K562 (cell line): ENCODE measurements at regions not wholly inside any gene's neighbourhood (a gene's known extent, or its start where the extent isn't known, plus 50 kb on each side); places are given as distances from the start of the nearest gene placed in this dataset.

Experiments
- ATAC-seq: fragments of 200-7000 bp; cut with Tn5 transposase; 3 replicates; pipeline ENCODE4 v1.9.1; 2020; ENCODE audit warnings: moderate library complexity
- BruUV-seq: library from RNA; stranded (reverse); fragments of 400-500 nt; replicated peaks from 2 replicates; lab custom pipeline; 2021; lab: Mats Ljungman, UMichigan
- CTCF ChIA-PET: fragments of 300-600 bp; formaldehyde crosslinking; extraction: SDS; loops from one replicate; lab custom pipeline; 2021; ENCODE audit warnings: low intra/inter-chr PET ratio; lab: Yijun Ruan, JAX
- POLR2A ChIA-PET: fragments of 300-600, 350-650 bp; sonication (Branson Sonifier 250); formaldehyde crosslinking; extraction: SDS; loops from one replicate; lab custom pipeline; 2021; ENCODE audit warnings: antibody characterized with exemption, inconsistent platforms; lab: Yijun Ruan, JAX
- DNase-seq, 4 experiments: peaks; one replicate each; pipeline versions ENCODE4 v3.0.0 to v3.0.0-alpha.2; 2011 to 2018; ENCODE audit warnings: low spot score in 3 of 4, mixed read lengths in 3 of 4; ENCODE audit errors: extremely low read depth in 1 of 4
- FAIRE-seq: peaks from 2 replicates; lab custom pipeline; 2011; peaks lifted over from hg19 to GRCh38; lab: Jason Lieb, UNC
- H2AFZ ChIP-seq: 2 replicates; pipeline ENCODE4 v1.6.0; 2011; ENCODE audit warnings: low read depth, low read length, control low read depth, inconsistent platforms
- H3K27ac ChIP-seq: fragments of 200-600 bp; 3 replicates; pipeline ENCODE4 v1.8.0; 2011; ENCODE audit warnings: low read depth, mild to moderate bottlenecking, control low read depth, inconsistent platforms, low read length, moderate library complexity, mixed read lengths; ENCODE audit errors: extremely low read depth
- H3K27me3 ChIP-seq, 2 experiments: fragments of 300-600 bp in 1 of 2; 2 replicates in 1 of 2; 3 replicates in 1 of 2; pipeline versions ENCODE4 v1.6.0 to v1.8.0; 2011; ENCODE audit warnings: inconsistent platforms in 2 of 2, low read length in 2 of 2, mild to moderate bottlenecking in 1 of 2, mixed read lengths in 1 of 2, moderate library complexity in 1 of 2; ENCODE audit not compliant: control insufficient read depth in 2 of 2, insufficient read depth in 2 of 2
- H3K36me3 ChIP-seq: fragments of 300-600 bp; 3 replicates; pipeline ENCODE4 v1.8.0; 2011; ENCODE audit warnings: mild to moderate bottlenecking, low read length, inconsistent platforms; ENCODE audit not compliant: control insufficient read depth, insufficient read depth
- H3K4me1 ChIP-seq, 2 experiments: fragments of 200-600 bp in 1 of 2; replicated peaks in 1 of 2; 2 replicates in 1 of 2; 3 replicates in 1 of 2; pipeline versions ENCODE4 v1.5.1 to v1.8.0; 2011; ENCODE audit warnings: inconsistent platforms in 2 of 2, low read length in 2 of 2, mild to moderate bottlenecking in 1 of 2, mixed read lengths in 1 of 2, moderate library complexity in 1 of 2; ENCODE audit not compliant: control insufficient read depth in 2 of 2, insufficient read depth in 2 of 2
- H3K4me2 ChIP-seq: 2 replicates; pipeline ENCODE4 v1.6.1; 2011; ENCODE audit warnings: low read length, control low read depth, inconsistent platforms, mixed read lengths; ENCODE audit not compliant: insufficient read depth
- H3K4me3 ChIP-seq: fragments of 200-600 bp; sonication (generic), shearing (Covaris generic); 2 replicates; pipeline ENCODE4 v1.5.1; 2016; ENCODE audit warnings: control low read depth, inconsistent platforms
- H3K79me2 ChIP-seq: fragments of 200-600 bp; 3 replicates; pipeline ENCODE4 v1.8.0; 2011; ENCODE audit warnings: low read length, inconsistent platforms; ENCODE audit not compliant: control insufficient read depth, insufficient read depth
- H3K9ac ChIP-seq, 2 experiments: 2 replicates each; pipeline versions ENCODE4 v1.6.0 to v1.6.1; 2011; ENCODE audit warnings: low read depth in 2 of 2, low read length in 2 of 2, control low read depth in 1 of 2, inconsistent platforms in 1 of 2, mild to moderate bottlenecking in 1 of 2, mixed read lengths in 1 of 2; ENCODE audit not compliant: insufficient read depth in 1 of 2
- H3K9me1 ChIP-seq: one replicate; pipeline ENCODE4 v1.6.0; 2011; ENCODE audit warnings: inconsistent platforms, mild to moderate bottlenecking, low read length, moderate library complexity; ENCODE audit not compliant: control insufficient read depth, insufficient read depth
- H3K9me3 ChIP-seq: replicated peaks from 2 replicates; pipeline ENCODE4 v1.5.1; 2011; ENCODE audit warnings: low read depth, low read length, inconsistent platforms; ENCODE audit not compliant: control insufficient read depth, insufficient read depth
- H4K20me1 ChIP-seq: replicated peaks from 2 replicates; pipeline ENCODE4 v1.6.1; 2011; ENCODE audit warnings: low read length, inconsistent platforms, mixed read lengths; ENCODE audit not compliant: control insufficient read depth, insufficient read depth
- BCL6 ChIP-seq: fragments of 250-450 bp; sonication (Bioruptor Pico); IDR thresholded peaks from 2 replicates; pipeline ENCODE4 v1.4.0; 2020
- FIP1L1 ChIP-seq: fragments of 200-400 bp; formaldehyde crosslinking; IDR thresholded peaks from 2 replicates; pipeline ENCODE4 v1.6.1; 2018; ENCODE audit warnings: mild to moderate bottlenecking, low read depth, low read length; ENCODE audit not compliant: poor library complexity, severe bottlenecking
- NCOA4 ChIP-seq: fragments of 450-650 bp; IDR thresholded peaks from 2 replicates; pipeline ENCODE4 v1.6.1; 2018; ENCODE audit warnings: mild to moderate bottlenecking; ENCODE audit not compliant: partially characterized antibody
- NFRKB ChIP-seq: fragments of 450-650 bp; IDR thresholded peaks from 2 replicates; pipeline ENCODE4 v1.6.1; 2016; ENCODE audit warnings: low read depth
- WGBS: fragments of 100-300 bp; shearing (Covaris generic); methylation state at CpG from one replicate; pipeline ENCODE4 v1.1.6; 2016; ENCODE audit warnings: low coverage, mixed read lengths; ENCODE audit not compliant: insufficient coverage; ENCODE audit errors: missing lambda C conversion rate; 5-methylcytosine and 5-hydroxymethylcytosine counted together
- in situ Hi-C: fragments of 300-500 bp; cut with MboI; formaldehyde crosslinking; loops from 4 replicates; pipeline ENCODE4 v1.15.0; 2018; ENCODE audit warnings: inconsistent platforms, mixed read lengths
- intact Hi-C: fragments of 100-400 bp; cut with micrococcal nuclease; formaldehyde crosslinking; loops from 2 replicates; pipeline ENCODE4 v1.14.2; 2022
- TF ChIP-seq, protein P1 (sequence below): fragments of 250-450 bp; sonication (Bioruptor Pico); IDR thresholded peaks from 2 replicates; pipeline ENCODE4 v1.9.0; 2021; ENCODE audit warnings: mild to moderate bottlenecking, inconsistent platforms
- TF ChIP-seq, protein P2 (sequence below): fragments of 450-650 bp; IDR thresholded peaks from 2 replicates; pipeline ENCODE4 v1.6.1; 2016; ENCODE audit warnings: low read depth, mild to moderate bottlenecking, moderate library complexity

DNA sequence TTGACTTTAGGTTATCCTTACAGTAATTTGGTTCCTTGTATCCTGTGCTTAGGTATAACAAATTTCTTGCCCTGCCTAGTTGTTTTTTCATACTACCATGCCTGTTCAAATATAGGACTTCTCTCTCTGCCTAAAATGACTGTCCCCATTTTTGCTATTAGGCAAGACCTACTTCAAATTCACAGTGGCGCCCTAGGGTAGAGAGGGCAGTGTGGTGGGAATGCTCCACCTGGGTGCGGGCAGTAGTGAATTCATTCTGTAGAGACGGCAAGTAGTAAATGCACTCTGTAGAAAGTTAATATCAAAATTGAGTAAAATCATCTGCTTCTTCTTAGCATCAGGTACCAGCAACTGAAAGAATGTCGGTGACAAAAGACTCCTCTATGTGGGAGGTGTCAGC, 120.4 kb upstream of the RHOBTB1 start (continued):
- TF ChIP-seq, protein P1, sequence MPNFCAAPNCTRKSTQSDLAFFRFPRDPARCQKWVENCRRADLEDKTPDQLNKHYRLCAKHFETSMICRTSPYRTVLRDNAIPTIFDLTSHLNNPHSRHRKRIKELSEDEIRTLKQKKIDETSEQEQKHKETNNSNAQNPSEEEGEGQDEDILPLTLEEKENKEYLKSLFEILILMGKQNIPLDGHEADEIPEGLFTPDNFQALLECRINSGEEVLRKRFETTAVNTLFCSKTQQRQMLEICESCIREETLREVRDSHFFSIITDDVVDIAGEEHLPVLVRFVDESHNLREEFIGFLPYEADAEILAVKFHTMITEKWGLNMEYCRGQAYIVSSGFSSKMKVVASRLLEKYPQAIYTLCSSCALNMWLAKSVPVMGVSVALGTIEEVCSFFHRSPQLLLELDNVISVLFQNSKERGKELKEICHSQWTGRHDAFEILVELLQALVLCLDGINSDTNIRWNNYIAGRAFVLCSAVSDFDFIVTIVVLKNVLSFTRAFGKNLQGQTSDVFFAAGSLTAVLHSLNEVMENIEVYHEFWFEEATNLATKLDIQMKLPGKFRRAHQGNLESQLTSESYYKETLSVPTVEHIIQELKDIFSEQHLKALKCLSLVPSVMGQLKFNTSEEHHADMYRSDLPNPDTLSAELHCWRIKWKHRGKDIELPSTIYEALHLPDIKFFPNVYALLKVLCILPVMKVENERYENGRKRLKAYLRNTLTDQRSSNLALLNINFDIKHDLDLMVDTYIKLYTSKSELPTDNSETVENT (CRISPR knock-in tag): no peak
- no peak for TF ChIP-seq FIP1L1

DNA sequence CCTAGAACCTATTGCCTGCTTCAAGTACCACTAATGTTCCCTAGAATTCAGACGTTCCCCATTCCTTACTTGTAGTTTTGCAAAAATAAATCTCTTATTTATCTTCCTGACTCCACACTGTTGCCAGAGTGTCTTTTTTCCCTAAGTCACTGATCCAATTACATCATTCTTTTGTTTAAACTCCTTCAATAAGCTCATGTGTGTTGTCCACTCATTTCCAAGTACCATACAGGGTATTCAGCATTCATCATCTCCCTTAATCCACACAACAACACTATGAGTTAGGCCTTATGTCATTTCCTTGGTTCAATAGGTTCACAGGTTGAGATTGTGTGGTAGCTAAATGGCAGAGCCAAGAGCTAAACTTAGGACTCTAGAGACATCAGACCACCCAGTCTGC, 119.9 kb upstream of the RHOBTB1 start:
- no peaks in the 10 kb centered on the region for H3K4me1 ChIP-seq
- no peak overlapping the region for H2AFZ ChIP-seq
- in situ Hi-C loops (no loop called here), intact Hi-C loops (no loop called here)
- ChIA-PET CTCF (no interaction called here), POLR2A (interaction anchor here (1.2 to 1.7 kb wide), 2 partner anchors 11 to 15 kb away, joined by 3 to 8 read pairs; no protein-coding TSS in a partner anchor)
- TF ChIP-seq NCOA4 (no peak), NFRKB (no peak), BCL6 (CRISPR knock-in tag) (no peak)
- TF ChIP-seq, protein P2, sequence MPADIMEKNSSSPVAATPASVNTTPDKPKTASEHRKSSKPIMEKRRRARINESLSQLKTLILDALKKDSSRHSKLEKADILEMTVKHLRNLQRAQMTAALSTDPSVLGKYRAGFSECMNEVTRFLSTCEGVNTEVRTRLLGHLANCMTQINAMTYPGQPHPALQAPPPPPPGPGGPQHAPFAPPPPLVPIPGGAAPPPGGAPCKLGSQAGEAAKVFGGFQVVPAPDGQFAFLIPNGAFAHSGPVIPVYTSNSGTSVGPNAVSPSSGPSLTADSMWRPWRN: no peak
- no peak overlapping the region for H3K27ac ChIP-seq
- H3K27me3 ChIP-seq: peaks cover 0 to 3% of the 10 kb centered on the region in 2 experiments; a peak in 1 of 5 replicates
- ATAC-seq: no peak
- no peak for FAIRE-seq
- WGBS: 9% methylated on average over 1 of the region's 1 CpG
- H4K20me1 ChIP-seq: no peaks in the 10 kb centered on the region
- H3K4me3 ChIP-seq: no peak overlapping the region
- no TSS peak for BruUV-seq
- no peaks in the 10 kb centered on the region for H3K36me3 ChIP-seq
- no peak overlapping the region for H3K9ac ChIP-seq
- H3K9me1 ChIP-seq: no peaks in the 10 kb centered on the region
- no peaks in the 10 kb centered on the region for H3K9me3 ChIP-seq
- H3K79me2 ChIP-seq: no peaks in the 10 kb centered on the region
- no peak for DNase-seq
- no peak overlapping the region for H3K4me2 ChIP-seq
